ENCODE measurements at regions not wholly inside any gene's neighbourhood (a gene's known extent, or its start where the extent isn't known, plus 50 kb on each side); places are given as distances from the start of the nearest gene placed in this dataset.

GRCh38 chr5:118009741-118010297 lies 978.5 kb downstream of the DTWD2 start:
- no peak overlapping the region for H3K9ac ChIP-seq (ENCODE audit: low read length)
- peaks cover 6% of the 10 kb centered on the region; the same call in 1 of the 2 replicates for H3K4me1 ChIP-seq (ENCODE audit: control insufficient read depth, insufficient read depth, low read length)
- H3K4me3 ChIP-seq (ENCODE audit: low read depth, low read length): no peak overlapping the region
- H3K27me3 ChIP-seq (ENCODE audit: control insufficient read depth, insufficient read depth, low read length): no peaks in the 10 kb centered on the region
- no peak overlapping the region for H3K27ac ChIP-seq (ENCODE audit: low read depth, low read length)
- H3K36me3 ChIP-seq (ENCODE audit: control insufficient read depth, insufficient read depth, low read length): no peaks in the 10 kb centered on the region
- no peaks in the 10 kb centered on the region for H3K9me3 ChIP-seq (ENCODE audit: control insufficient read depth, insufficient read depth, low read depth, low read length)

GRCh38 chr5:118008779-118009178 lies 979.6 kb downstream of the DTWD2 start:
- Histone ChIP-seq H3K27ac (ENCODE audit: low read depth, low read length) (no peak overlapping the region), H3K4me1 (ENCODE audit: control insufficient read depth, insufficient read depth, low read length) (peaks cover 6% of the 10 kb centered on the region; the same call in 1 of the 2 replicates), H3K9ac (ENCODE audit: low read length) (no peak overlapping the region), H3K36me3 (ENCODE audit: control insufficient read depth, insufficient read depth, low read length) (no peaks in the 10 kb centered on the region), H3K4me3 (ENCODE audit: low read depth, low read length) (no peak overlapping the region), H3K9me3 (ENCODE audit: control insufficient read depth, insufficient read depth, low read depth, low read length) (no peaks in the 10 kb centered on the region), H3K27me3 (ENCODE audit: control insufficient read depth, insufficient read depth, low read length) (no peaks in the 10 kb centered on the region)

- Histone ChIP-seq H3K9ac (ENCODE audit: low read length) (no peak overlapping the region), H3K27ac (ENCODE audit: low read depth, low read length) (no peak overlapping the region), H3K9me3 (ENCODE audit: control insufficient read depth, insufficient read depth, low read depth, low read length) (no peaks in the 10 kb centered on the region), H3K36me3 (ENCODE audit: control insufficient read depth, insufficient read depth, low read length) (no peaks in the 10 kb centered on the region), H3K4me1 (ENCODE audit: control insufficient read depth, insufficient read depth, low read length) (peaks cover 6% of the 10 kb centered on the region; the same call in 1 of the 2 replicates), H3K4me3 (ENCODE audit: low read depth, low read length) (no peak overlapping the region), H3K27me3 (ENCODE audit: control insufficient read depth, insufficient read depth, low read length) (no peaks in the 10 kb centered on the region)
Measured at GRCh38 chr5:118007262-118007661, 981.1 kb downstream of the DTWD2 start.

- Histone ChIP-seq H3K9ac (ENCODE audit: low read length) (no peak overlapping the region), H3K36me3 (ENCODE audit: control insufficient read depth, insufficient read depth, low read length) (no peaks in the 10 kb centered on the region), H3K9me3 (ENCODE audit: control insufficient read depth, insufficient read depth, low read depth, low read length) (no peaks in the 10 kb centered on the region), H3K4me1 (ENCODE audit: control insufficient read depth, insufficient read depth, low read length) (peaks cover 6% of the 10 kb centered on the region; the same call in 1 of the 2 replicates), H3K27ac (ENCODE audit: low read depth, low read length) (no peak overlapping the region), H3K27me3 (ENCODE audit: control insufficient read depth, insufficient read depth, low read length) (no peaks in the 10 kb centered on the region), H3K4me3 (ENCODE audit: low read depth, low read length) (no peak overlapping the region)
Measured at GRCh38 chr5:118006219-118006618, 982.1 kb downstream of the DTWD2 start.

GRCh38 chr5:117999939-118000549 lies 988.3 kb downstream of the DTWD2 start:
- Histone ChIP-seq H3K36me3 (ENCODE audit: control insufficient read depth, insufficient read depth, low read length) (no peaks in the 10 kb centered on the region), H3K9me3 (ENCODE audit: control insufficient read depth, insufficient read depth, low read depth, low read length) (no peaks in the 10 kb centered on the region), H3K9ac (ENCODE audit: low read length) (no peak overlapping the region), H3K27me3 (ENCODE audit: control insufficient read depth, insufficient read depth, low read length) (no peaks in the 10 kb centered on the region), H3K27ac (ENCODE audit: low read depth, low read length) (no peak overlapping the region), H3K4me1 (ENCODE audit: control insufficient read depth, insufficient read depth, low read length) (no peaks in the 10 kb centered on the region), H3K4me3 (ENCODE audit: low read depth, low read length) (no peak overlapping the region)

- Histone ChIP-seq H3K9me3 (ENCODE audit: control insufficient read depth, insufficient read depth, low read depth, low read length) (no peaks in the 10 kb centered on the region), H3K9ac (ENCODE audit: low read length) (no peak overlapping the region), H3K4me1 (ENCODE audit: control insufficient read depth, insufficient read depth, low read length) (0 out of 2 replicates have a peak, but pooled peaks cover 4% of the 10 kb centered on the region), H3K27ac (ENCODE audit: low read depth, low read length) (no peak overlapping the region), H3K27me3 (ENCODE audit: control insufficient read depth, insufficient read depth, low read length) (no peaks in the 10 kb centered on the region), H3K4me3 (ENCODE audit: low read depth, low read length) (no peak overlapping the region), H3K36me3 (ENCODE audit: control insufficient read depth, insufficient read depth, low read length) (no peaks in the 10 kb centered on the region)
Measured at GRCh38 chr5:117982691-117983090, 1005.7 kb downstream of the DTWD2 start.

GRCh38 chr5:117973785-117974184 lies 1014.6 kb downstream of the DTWD2 start:
- Histone ChIP-seq H3K9ac (ENCODE audit: low read length) (no peak overlapping the region), H3K27me3 (ENCODE audit: control insufficient read depth, insufficient read depth, low read length) (no peaks in the 10 kb centered on the region)

GRCh38 chr5:117955831-117956230 lies 1032.5 kb downstream of the DTWD2 start:
- Histone ChIP-seq H3K4me3 (ENCODE audit: low read depth, low read length) (no peak overlapping the region), H3K9ac (ENCODE audit: low read length) (no peak overlapping the region), H3K27ac (ENCODE audit: low read depth, low read length) (no peak overlapping the region), H3K4me1 (ENCODE audit: control insufficient read depth, insufficient read depth, low read length) (no peaks in the 10 kb centered on the region), H3K27me3 (ENCODE audit: control insufficient read depth, insufficient read depth, low read length) (no peaks in the 10 kb centered on the region), H3K36me3 (ENCODE audit: control insufficient read depth, insufficient read depth, low read length) (no peaks in the 10 kb centered on the region), H3K9me3 (ENCODE audit: control insufficient read depth, insufficient read depth, low read depth, low read length) (no peaks in the 10 kb centered on the region)

More at GRCh38 chr5:117973785-117974184, 1014.6 kb downstream of the DTWD2 start:
- Histone ChIP-seq H3K4me3 (ENCODE audit: low read depth, low read length) (no peak overlapping the region), H3K27ac (ENCODE audit: low read depth, low read length) (no peak overlapping the region), H3K36me3 (ENCODE audit: control insufficient read depth, insufficient read depth, low read length) (no peaks in the 10 kb centered on the region), H3K9me3 (ENCODE audit: control insufficient read depth, insufficient read depth, low read depth, low read length) (no peaks in the 10 kb centered on the region), H3K4me1 (ENCODE audit: control insufficient read depth, insufficient read depth, low read length) (0 out of 2 replicates have a peak, but pooled peaks cover 13% of the 10 kb centered on the region)

GRCh38 chr5:117954331-117954730 lies 1034.0 kb downstream of the DTWD2 start:
- Histone ChIP-seq H3K9ac (ENCODE audit: low read length) (no peak overlapping the region), H3K4me1 (ENCODE audit: control insufficient read depth, insufficient read depth, low read length) (no peaks in the 10 kb centered on the region), H3K27me3 (ENCODE audit: control insufficient read depth, insufficient read depth, low read length) (no peaks in the 10 kb centered on the region), H3K27ac (ENCODE audit: low read depth, low read length) (no peak overlapping the region), H3K4me3 (ENCODE audit: low read depth, low read length) (no peak overlapping the region), H3K36me3 (ENCODE audit: control insufficient read depth, insufficient read depth, low read length) (no peaks in the 10 kb centered on the region), H3K9me3 (ENCODE audit: control insufficient read depth, insufficient read depth, low read depth, low read length) (no peaks in the 10 kb centered on the region)

GRCh38 chr5:117953272-117953671 lies 1035.1 kb downstream of the DTWD2 start:
- H3K4me3 ChIP-seq (ENCODE audit: low read depth, low read length): no peak overlapping the region
- H3K9ac ChIP-seq (ENCODE audit: low read length): no peak overlapping the region
- H3K27me3 ChIP-seq (ENCODE audit: control insufficient read depth, insufficient read depth, low read length): no peaks in the 10 kb centered on the region
- no peaks in the 10 kb centered on the region for H3K9me3 ChIP-seq (ENCODE audit: control insufficient read depth, insufficient read depth, low read depth, low read length)
- no peaks in the 10 kb centered on the region for H3K4me1 ChIP-seq (ENCODE audit: control insufficient read depth, insufficient read depth, low read length)
- H3K36me3 ChIP-seq (ENCODE audit: control insufficient read depth, insufficient read depth, low read length): no peaks in the 10 kb centered on the region
- H3K27ac ChIP-seq (ENCODE audit: low read depth, low read length): no peak overlapping the region

GRCh38 chr5:117947836-117948235 lies 1040.5 kb downstream of the DTWD2 start:
- H3K4me1 ChIP-seq (ENCODE audit: control insufficient read depth, insufficient read depth, low read length): no peaks in the 10 kb centered on the region
- H3K9ac ChIP-seq (ENCODE audit: low read length): no peak overlapping the region
- H3K4me3 ChIP-seq (ENCODE audit: low read depth, low read length): no peak overlapping the region
- H3K27me3 ChIP-seq (ENCODE audit: control insufficient read depth, insufficient read depth, low read length): no peaks in the 10 kb centered on the region
- no peaks in the 10 kb centered on the region for H3K36me3 ChIP-seq (ENCODE audit: control insufficient read depth, insufficient read depth, low read length)
- H3K27ac ChIP-seq (ENCODE audit: low read depth, low read length): no peak overlapping the region
- no peaks in the 10 kb centered on the region for H3K9me3 ChIP-seq (ENCODE audit: control insufficient read depth, insufficient read depth, low read depth, low read length)
